ENCODE measurements at regions not wholly inside any gene's neighbourhood (a gene's known extent, or its start where the extent isn't known, plus 50 kb on each side); places are given as distances from the start of the nearest gene placed in this dataset.

- H3K9ac ChIP-seq (ENCODE audit: low read length in 5 of 5), result no peak overlapping the region
- no peaks in the 10 kb centered on the region for H3K36me3 ChIP-seq (ENCODE audit: control insufficient read depth in 5 of 5, insufficient read depth in 5 of 5, low read length in 5 of 5)
- H3K9me3 ChIP-seq (ENCODE audit: control insufficient read depth in 5 of 5, low read length in 5 of 5), result no peaks in the 10 kb centered on the region
- no peak overlapping the region for H3K4me3 ChIP-seq (ENCODE audit: low read depth in 1 of 5, low read length in 5 of 5)
- H3K27me3 ChIP-seq (ENCODE audit: control insufficient read depth in 5 of 5, insufficient read depth in 4 of 5, low read length in 5 of 5), result no peaks in the 10 kb centered on the region
- peaks cover 0 to 35% (median 22%) of the 10 kb centered on the region in 5 donors for H3K4me1 ChIP-seq (ENCODE audit: control insufficient read depth in 5 of 5, insufficient read depth in 5 of 5, low read length in 5 of 5)
- no peak overlapping the region for H3K27ac ChIP-seq (ENCODE audit: low read depth, low read length)
These were observed 272.0 kb downstream of the UQCRFS1 start for GRCh38 chr19:28940751-28941500.

GRCh38 chr19:28939236-28939635, 273.7 kb downstream of the UQCRFS1 start:
- Histone ChIP-seq H3K4me3 (ENCODE audit: low read depth in 1 of 5, low read length in 5 of 5) (no peak overlapping the region), H3K9me3 (ENCODE audit: control insufficient read depth in 5 of 5, low read length in 5 of 5) (no peaks in the 10 kb centered on the region), H3K27ac (ENCODE audit: low read depth, low read length) (no peak overlapping the region), H3K9ac (ENCODE audit: low read length in 5 of 5) (no peak overlapping the region), H3K27me3 (ENCODE audit: control insufficient read depth in 5 of 5, insufficient read depth in 4 of 5, low read length in 5 of 5) (no peaks in the 10 kb centered on the region), H3K36me3 (ENCODE audit: control insufficient read depth in 5 of 5, insufficient read depth in 5 of 5, low read length in 5 of 5) (no peaks in the 10 kb centered on the region), H3K4me1 (ENCODE audit: control insufficient read depth in 5 of 5, insufficient read depth in 5 of 5, low read length in 5 of 5) (peaks cover 0 to 19% (median 12%) of the 10 kb centered on the region in 5 donors)

GRCh38 chr19:28936001-28936400, 276.9 kb downstream of the UQCRFS1 start:
- Histone ChIP-seq H3K27me3 (ENCODE audit: control insufficient read depth in 5 of 5, insufficient read depth in 4 of 5, low read length in 5 of 5) (peaks cover 0 to 3% (median 0%) of the 10 kb centered on the region in 5 donors), H3K36me3 (ENCODE audit: control insufficient read depth in 5 of 5, insufficient read depth in 5 of 5, low read length in 5 of 5) (no peaks in the 10 kb centered on the region), H3K4me3 (ENCODE audit: low read depth in 1 of 5, low read length in 5 of 5) (no peak overlapping the region), H3K9ac (ENCODE audit: low read length in 5 of 5) (no peak overlapping the region), H3K4me1 (ENCODE audit: control insufficient read depth in 5 of 5, insufficient read depth in 5 of 5, low read length in 5 of 5) (peaks cover 0 to 5% (median 3%) of the 10 kb centered on the region in 5 donors), H3K27ac (ENCODE audit: low read depth, low read length) (no peak overlapping the region), H3K9me3 (ENCODE audit: control insufficient read depth in 5 of 5, low read length in 5 of 5) (no peaks in the 10 kb centered on the region)

GRCh38 chr19:28934631-28935030, 278.3 kb downstream of the UQCRFS1 start:
- Histone ChIP-seq H3K9ac (ENCODE audit: low read length in 5 of 5) (no peak overlapping the region), H3K9me3 (ENCODE audit: control insufficient read depth in 5 of 5, low read length in 5 of 5) (no peaks in the 10 kb centered on the region), H3K27me3 (ENCODE audit: control insufficient read depth in 5 of 5, insufficient read depth in 4 of 5, low read length in 5 of 5) (peaks cover 0 to 3% (median 0%) of the 10 kb centered on the region in 5 donors), H3K4me1 (ENCODE audit: control insufficient read depth in 5 of 5, insufficient read depth in 5 of 5, low read length in 5 of 5) (no peaks in the 10 kb centered on the region), H3K27ac (ENCODE audit: low read depth, low read length) (no peak overlapping the region), H3K4me3 (ENCODE audit: low read depth in 1 of 5, low read length in 5 of 5) (no peak overlapping the region), H3K36me3 (ENCODE audit: control insufficient read depth in 5 of 5, insufficient read depth in 5 of 5, low read length in 5 of 5) (no peaks in the 10 kb centered on the region)

- Histone ChIP-seq H3K36me3 (ENCODE audit: control insufficient read depth in 5 of 5, insufficient read depth in 5 of 5, low read length in 5 of 5) (no peaks in the 10 kb centered on the region), H3K27me3 (ENCODE audit: control insufficient read depth in 5 of 5, insufficient read depth in 4 of 5, low read length in 5 of 5) (peaks cover 0 to 3% (median 0%) of the 10 kb centered on the region in 5 donors), H3K4me1 (ENCODE audit: control insufficient read depth in 5 of 5, insufficient read depth in 5 of 5, low read length in 5 of 5) (no peaks in the 10 kb centered on the region), H3K4me3 (ENCODE audit: low read depth in 1 of 5, low read length in 5 of 5) (no peak overlapping the region), H3K9me3 (ENCODE audit: control insufficient read depth in 5 of 5, low read length in 5 of 5) (no peaks in the 10 kb centered on the region), H3K9ac (ENCODE audit: low read length in 5 of 5) (no peak overlapping the region), H3K27ac (ENCODE audit: low read depth, low read length) (no peak overlapping the region)
These were observed 279.9 kb downstream of the UQCRFS1 start for GRCh38 chr19:28933039-28933438.

GRCh38 chr19:28932446-28932845, 280.5 kb downstream of the UQCRFS1 start:
- Histone ChIP-seq H3K27ac (ENCODE audit: low read depth, low read length) (no peak overlapping the region), H3K36me3 (ENCODE audit: control insufficient read depth in 5 of 5, insufficient read depth in 5 of 5, low read length in 5 of 5) (no peaks in the 10 kb centered on the region), H3K27me3 (ENCODE audit: control insufficient read depth in 5 of 5, insufficient read depth in 4 of 5, low read length in 5 of 5) (peaks cover 0 to 3% (median 0%) of the 10 kb centered on the region in 5 donors), H3K9me3 (ENCODE audit: control insufficient read depth in 5 of 5, low read length in 5 of 5) (no peaks in the 10 kb centered on the region), H3K4me1 (ENCODE audit: control insufficient read depth in 5 of 5, insufficient read depth in 5 of 5, low read length in 5 of 5) (no peaks in the 10 kb centered on the region), H3K9ac (ENCODE audit: low read length in 5 of 5) (no peak overlapping the region), H3K4me3 (ENCODE audit: low read depth in 1 of 5, low read length in 5 of 5) (no peak overlapping the region)

GRCh38 chr19:28929006-28929405, 283.9 kb downstream of the UQCRFS1 start:
- Histone ChIP-seq H3K4me3 (ENCODE audit: low read depth in 1 of 5, low read length in 5 of 5) (no peak overlapping the region), H3K27me3 (ENCODE audit: control insufficient read depth in 5 of 5, insufficient read depth in 4 of 5, low read length in 5 of 5) (peaks cover 0 to 3% (median 0%) of the 10 kb centered on the region in 5 donors), H3K9ac (ENCODE audit: low read length in 5 of 5) (no peak overlapping the region), H3K36me3 (ENCODE audit: control insufficient read depth in 5 of 5, insufficient read depth in 5 of 5, low read length in 5 of 5) (no peaks in the 10 kb centered on the region), H3K27ac (ENCODE audit: low read depth, low read length) (no peak overlapping the region), H3K4me1 (ENCODE audit: control insufficient read depth in 5 of 5, insufficient read depth in 5 of 5, low read length in 5 of 5) (no peaks in the 10 kb centered on the region), H3K9me3 (ENCODE audit: control insufficient read depth in 5 of 5, low read length in 5 of 5) (no peaks in the 10 kb centered on the region)

GRCh38 chr19:28927456-28927855, 285.5 kb downstream of the UQCRFS1 start:
- Histone ChIP-seq H3K9ac (ENCODE audit: low read length in 5 of 5) (no peak overlapping the region), H3K36me3 (ENCODE audit: control insufficient read depth in 5 of 5, insufficient read depth in 5 of 5, low read length in 5 of 5) (no peaks in the 10 kb centered on the region), H3K4me1 (ENCODE audit: control insufficient read depth in 5 of 5, insufficient read depth in 5 of 5, low read length in 5 of 5) (no peaks in the 10 kb centered on the region), H3K9me3 (ENCODE audit: control insufficient read depth in 5 of 5, low read length in 5 of 5) (no peaks in the 10 kb centered on the region), H3K4me3 (ENCODE audit: low read depth in 1 of 5, low read length in 5 of 5) (no peak overlapping the region), H3K27ac (ENCODE audit: low read depth, low read length) (no peak overlapping the region), H3K27me3 (ENCODE audit: control insufficient read depth in 5 of 5, insufficient read depth in 4 of 5, low read length in 5 of 5) (no peaks in the 10 kb centered on the region)

GRCh38 chr19:28920269-28921066, 292.5 kb downstream of the UQCRFS1 start:
- Histone ChIP-seq H3K9ac (ENCODE audit: low read length in 5 of 5) (no peak overlapping the region), H3K4me3 (ENCODE audit: low read depth in 1 of 5, low read length in 5 of 5) (no peak overlapping the region), H3K4me1 (ENCODE audit: control insufficient read depth in 5 of 5, insufficient read depth in 5 of 5, low read length in 5 of 5) (peaks cover 0 to 3% (median 0%) of the 10 kb centered on the region in 5 donors), H3K9me3 (ENCODE audit: control insufficient read depth in 5 of 5, low read length in 5 of 5) (no peaks in the 10 kb centered on the region), H3K27me3 (ENCODE audit: control insufficient read depth in 5 of 5, insufficient read depth in 4 of 5, low read length in 5 of 5) (peaks cover 0 to 7% (median 0%) of the 10 kb centered on the region in 5 donors), H3K36me3 (ENCODE audit: control insufficient read depth in 5 of 5, insufficient read depth in 5 of 5, low read length in 5 of 5) (no peaks in the 10 kb centered on the region), H3K27ac (ENCODE audit: low read depth, low read length) (no peak overlapping the region)

- no peaks in the 10 kb centered on the region for H3K9me3 ChIP-seq (ENCODE audit: control insufficient read depth in 5 of 5, low read length in 5 of 5)
- no peaks in the 10 kb centered on the region for H3K36me3 ChIP-seq (ENCODE audit: control insufficient read depth in 5 of 5, insufficient read depth in 5 of 5, low read length in 5 of 5)
- H3K4me1 ChIP-seq (ENCODE audit: control insufficient read depth in 5 of 5, insufficient read depth in 5 of 5, low read length in 5 of 5), result peaks cover 0 to 3% (median 0%) of the 10 kb centered on the region in 5 donors
- no peak overlapping the region for H3K4me3 ChIP-seq (ENCODE audit: low read depth in 1 of 5, low read length in 5 of 5)
- no peak overlapping the region for H3K27ac ChIP-seq (ENCODE audit: low read depth, low read length)
- peaks cover 0 to 7% (median 0%) of the 10 kb centered on the region in 5 donors for H3K27me3 ChIP-seq (ENCODE audit: control insufficient read depth in 5 of 5, insufficient read depth in 4 of 5, low read length in 5 of 5)
- H3K9ac ChIP-seq (ENCODE audit: low read length in 5 of 5), result no peak overlapping the region
These were observed 295.3 kb downstream of the UQCRFS1 start for GRCh38 chr19:28917621-28918020.
